K562 (cell line): ENCODE measurements at regions not wholly inside any gene's neighbourhood (a gene's known extent, or its start where the extent isn't known, plus 50 kb on each side); places are given as distances from the start of the nearest gene placed in this dataset.
A peak's percentile ranks its signal among the peaks of the same experiment; 100 is the strongest.

Experiments
- ARHGAP35 ChIP-seq: fragments of 450-650 bp; IDR thresholded peaks from 2 replicates; pipeline ENCODE4 v1.6.1; 2018; ENCODE audit not compliant: partially characterized antibody
- HDAC1 ChIP-seq, 2 experiments: fragments of 450-650 bp; IDR thresholded peaks; 2 replicates each; pipeline ENCODE4 v1.6.1; 2016 to 2017; ENCODE audit warnings: inconsistent platforms in 1 of 2, mild to moderate bottlenecking in 1 of 2, moderate library complexity in 1 of 2
- KAT2B ChIP-seq: IDR thresholded peaks from one replicate; pipeline ENCODE4 v1.6.1; 2012; ENCODE audit warnings: low read depth, mild to moderate bottlenecking, control low read depth, inconsistent platforms, low read length, moderate library complexity
- KDM4B ChIP-seq, 2 experiments: fragments of 450-650 bp in 1 of 2; sonication (generic) in 1 of 2; IDR thresholded peaks; 2 replicates each; pipeline ENCODE4 v1.6.1; 2016 to 2017; ENCODE audit warnings: borderline replicate concordance in 2 of 2, antibody characterized with exemption in 1 of 2, low read depth in 1 of 2, mild to moderate bottlenecking in 1 of 2
- NFATC3 ChIP-seq: fragments of 450-650 bp; IDR thresholded peaks from 2 replicates; pipeline ENCODE4 v1.6.1; 2017; ENCODE audit warnings: mild to moderate bottlenecking
- NFIC ChIP-seq: fragments of 450-650 bp; IDR thresholded peaks from 2 replicates; pipeline ENCODE4 v1.6.1; 2017; ENCODE audit warnings: mild to moderate bottlenecking, inconsistent platforms
- NFYB ChIP-seq: IDR thresholded peaks from 2 replicates; pipeline ENCODE4 v1.6.1; 2011; ENCODE audit warnings: mild to moderate bottlenecking, moderate library complexity; ENCODE audit not compliant: insufficient read length; ENCODE audit errors: extremely low read depth
- PHB2 ChIP-seq: fragments of 450-650 bp; IDR thresholded peaks from 2 replicates; pipeline ENCODE4 v1.6.1; 2017; ENCODE audit warnings: low read depth
- POLR2AphosphoS2 ChIP-seq: IDR thresholded peaks from 2 replicates; pipeline ENCODE4 v1.6.1; 2012; ENCODE audit warnings: low read length, improper control_type of control experiment
- RFX1 ChIP-seq: fragments of 450-650 bp; IDR thresholded peaks from 2 replicates; pipeline ENCODE4 v1.6.1; 2016; ENCODE audit warnings: mild to moderate bottlenecking, moderate library complexity
- SIX5 ChIP-seq, 2 experiments: IDR thresholded peaks; 2 replicates each; pipeline ENCODE4 v1.6.1; 2011; ENCODE audit warnings: low read length in 2 of 2, borderline replicate concordance in 1 of 2, low read depth in 1 of 2, mild to moderate bottlenecking in 1 of 2, moderate library complexity in 1 of 2; ENCODE audit not compliant: insufficient read depth in 1 of 2
- SPI1 ChIP-seq: IDR thresholded peaks from 2 replicates; pipeline ENCODE4 v1.6.1; 2011; ENCODE audit warnings: low read depth, low read length, control low read depth, borderline replicate concordance
- TARDBP ChIP-seq: fragments of 450-650 bp; IDR thresholded peaks from 2 replicates; pipeline ENCODE4 v1.6.1; 2016
- TRIM24 ChIP-seq, 2 experiments: fragments of 450-650 bp; IDR thresholded peaks; 2 replicates each; pipeline ENCODE4 v1.6.1; 2016
- TSHZ1 ChIP-seq: fragments of 250-450 bp; sonication (Bioruptor Pico); IDR thresholded peaks from 2 replicates; pipeline ENCODE4 v1.4.0; 2020; ENCODE audit warnings: mild to moderate bottlenecking, moderate library complexity
- ZBTB2 ChIP-seq: fragments of 450-650 bp; IDR thresholded peaks from 2 replicates; pipeline ENCODE4 v1.6.1; 2016; ENCODE audit warnings: antibody characterized with exemption
- ZKSCAN1 ChIP-seq: fragments of 150-350 bp; IDR thresholded peaks from 2 replicates; pipeline ENCODE4 v1.6.1; 2016; ENCODE audit warnings: low read depth, low read length
- ZKSCAN8 ChIP-seq: fragments of 200-800 bp; sonication (Bioruptor generic); IDR thresholded peaks from 2 replicates; pipeline ENCODE4 v1.6.1; 2016; ENCODE audit warnings: missing genetic modification characterization, missing compliant biosample characterization
- ZNF436 ChIP-seq: fragments of 250-450, 450-650 bp; sonication (Bioruptor Pico); formaldehyde crosslinking; IDR thresholded peaks from 2 replicates; pipeline ENCODE4 v1.7.0; 2020; ENCODE audit warnings: mild to moderate bottlenecking
- ZNF551 ChIP-seq: fragments of 250-450 bp; sonication (Bioruptor Pico); IDR thresholded peaks from 2 replicates; pipeline ENCODE4 v1.5.0; 2021; ENCODE audit warnings: mild to moderate bottlenecking, moderate library complexity
- ZNF609 ChIP-seq: sonication (generic); formaldehyde crosslinking; IDR thresholded peaks from 2 replicates; pipeline ENCODE4 v1.8.1; 2023; ENCODE audit warnings: missing genetic modification reagents, mild to moderate bottlenecking, borderline replicate concordance
- ZNF785 ChIP-seq: fragments of 250-450 bp; sonication (Bioruptor Pico); IDR thresholded peaks from 2 replicates; pipeline ENCODE4 v1.4.0; 2020; ENCODE audit warnings: mild to moderate bottlenecking
- ZNF830 ChIP-seq: fragments of 250-450 bp; sonication (Bioruptor Pico); IDR thresholded peaks from 2 replicates; pipeline ENCODE4 v1.5.0; 2021; ENCODE audit warnings: mild to moderate bottlenecking

- TF ChIP-seq ARHGAP35 (no peak), ZNF436 (CRISPR knock-in tag) (no peak), KAT2B (no peak), ZNF551 (no peak), NFYB (no peak), ZBTB2 (no peak), RFX1 (no peak), NFIC (peak; percentile 22; the same call in 1 of the 2 replicates), ZKSCAN1 (no peak), HDAC1 (IDR thresholded peaks at IDR 0.05) (peak; percentile 18 to 33; a peak in 1 of 4 replicates), TARDBP (no peak), ZKSCAN8 (CRISPR knock-in tag) (no peak), PHB2 (no peak), NFATC3 (no peak), TRIM24 (IDR thresholded peaks at IDR 0.05) (peak; percentile 47 to 71; a peak in 2 of 4 replicates), ZNF830 (CRISPR knock-in tag) (no peak), TSHZ1 (CRISPR knock-in tag) (no peak), ZNF785 (CRISPR knock-in tag) (no peak), KDM4B (IDR thresholded peaks at IDR 0.05; ENCODE audit: borderline replicate concordance in 2 of 2, low read depth in 1 of 2) (no peak), SPI1 (no peak), ZNF609 (no peak), SIX5 (IDR thresholded peaks at IDR 0.05; ENCODE audit: borderline replicate concordance in 1 of 2, insufficient read depth in 1 of 2, low read depth in 1 of 2, low read length in 2 of 2) (no peak), POLR2AphosphoS2 (no peak)
These were observed 63.5 kb upstream of the NFE2L2 start (continued) for GRCh38 chr2:177328056-177328455.
